ENCODE measurements at regions not wholly inside any gene's neighbourhood (a gene's known extent, or its start where the extent isn't known, plus 50 kb on each side); places are given as distances from the start of the nearest gene placed in this dataset.

GRCh38 chr12:60630796-60631195, 1035.0 kb downstream of the SLC16A7 start:
- Histone ChIP-seq H3K4me3 (ENCODE audit: low read length in 2 of 2) (no peak overlapping the region), H3K36me3 (ENCODE audit: control insufficient read depth in 2 of 2, insufficient read depth in 2 of 2, low read length in 2 of 2) (no peaks in the 10 kb centered on the region), H3K4me1 (ENCODE audit: control insufficient read depth, insufficient read depth, low read length) (no peaks in the 10 kb centered on the region), H3K9me3 (ENCODE audit: control insufficient read depth in 2 of 2, low read length in 2 of 2) (no peaks in the 10 kb centered on the region), H3K27me3 (ENCODE audit: control insufficient read depth in 1 of 2, insufficient read depth in 2 of 2, low read length in 2 of 2) (no peaks in the 10 kb centered on the region), H3K9ac (ENCODE audit: low read length in 2 of 2) (no peak overlapping the region), H3K27ac (ENCODE audit: low read length) (no peak overlapping the region)

GRCh38 chr12:60644076-60644475, 1048.2 kb downstream of the SLC16A7 start:
- Histone ChIP-seq H3K4me3 (ENCODE audit: low read length in 2 of 2) (no peak overlapping the region), H3K9me3 (ENCODE audit: control insufficient read depth in 2 of 2, low read length in 2 of 2) (peaks cover 0 to 4% of the 10 kb centered on the region in 2 donors), H3K27me3 (ENCODE audit: control insufficient read depth in 1 of 2, insufficient read depth in 2 of 2, low read length in 2 of 2) (no peaks in the 10 kb centered on the region), H3K4me1 (ENCODE audit: control insufficient read depth, insufficient read depth, low read length) (no peaks in the 10 kb centered on the region), H3K27ac (ENCODE audit: low read length) (no peak overlapping the region), H3K9ac (ENCODE audit: low read length in 2 of 2) (no peak overlapping the region), H3K36me3 (ENCODE audit: control insufficient read depth in 2 of 2, insufficient read depth in 2 of 2, low read length in 2 of 2) (no peaks in the 10 kb centered on the region)

- Histone ChIP-seq H3K4me3 (ENCODE audit: low read length in 2 of 2) (no peak overlapping the region), H3K27me3 (ENCODE audit: control insufficient read depth in 1 of 2, insufficient read depth in 2 of 2, low read length in 2 of 2) (no peaks in the 10 kb centered on the region), H3K27ac (ENCODE audit: low read length) (no peak overlapping the region), H3K4me1 (ENCODE audit: control insufficient read depth, insufficient read depth, low read length) (no peaks in the 10 kb centered on the region), H3K36me3 (ENCODE audit: control insufficient read depth in 2 of 2, insufficient read depth in 2 of 2, low read length in 2 of 2) (no peaks in the 10 kb centered on the region), H3K9ac (ENCODE audit: low read length in 2 of 2) (no peak overlapping the region), H3K9me3 (ENCODE audit: control insufficient read depth in 2 of 2, low read length in 2 of 2) (no peaks in the 10 kb centered on the region)
These were observed 1071.1 kb downstream of the SLC16A7 start for GRCh38 chr12:60666895-60667294.

- no peaks in the 10 kb centered on the region for H3K9me3 ChIP-seq (ENCODE audit: control insufficient read depth in 2 of 2, low read length in 2 of 2)
- H3K36me3 ChIP-seq (ENCODE audit: control insufficient read depth in 2 of 2, insufficient read depth in 2 of 2, low read length in 2 of 2), result no peaks in the 10 kb centered on the region
- H3K27ac ChIP-seq (ENCODE audit: low read length), result no peak overlapping the region
- no peaks in the 10 kb centered on the region for H3K4me1 ChIP-seq (ENCODE audit: control insufficient read depth, insufficient read depth, low read length)
- no peak overlapping the region for H3K9ac ChIP-seq (ENCODE audit: low read length in 2 of 2)
- H3K4me3 ChIP-seq (ENCODE audit: low read length in 2 of 2), result no peak overlapping the region
- H3K27me3 ChIP-seq (ENCODE audit: control insufficient read depth in 1 of 2, insufficient read depth in 2 of 2, low read length in 2 of 2), result no peaks in the 10 kb centered on the region
These were observed 1077.1 kb downstream of the SLC16A7 start for GRCh38 chr12:60672949-60673348.

- H3K9ac ChIP-seq (ENCODE audit: low read length in 2 of 2), result no peak overlapping the region
- H3K36me3 ChIP-seq (ENCODE audit: control insufficient read depth in 2 of 2, insufficient read depth in 2 of 2, low read length in 2 of 2), result no peaks in the 10 kb centered on the region
- H3K9me3 ChIP-seq (ENCODE audit: control insufficient read depth in 2 of 2, low read length in 2 of 2), result peaks cover 0 to 4% of the 10 kb centered on the region in 2 donors
- H3K4me1 ChIP-seq (ENCODE audit: control insufficient read depth, insufficient read depth, low read length), result no peaks in the 10 kb centered on the region
- H3K27me3 ChIP-seq (ENCODE audit: control insufficient read depth in 1 of 2, insufficient read depth in 2 of 2, low read length in 2 of 2), result no peaks in the 10 kb centered on the region
- H3K4me3 ChIP-seq (ENCODE audit: low read length in 2 of 2), result no peak overlapping the region
- no peak overlapping the region for H3K27ac ChIP-seq (ENCODE audit: low read length)
These were observed 1089.3 kb downstream of the SLC16A7 start for GRCh38 chr12:60684988-60685655.

- Histone ChIP-seq H3K27me3 (ENCODE audit: control insufficient read depth in 1 of 2, insufficient read depth in 2 of 2, low read length in 2 of 2) (no peaks in the 10 kb centered on the region), H3K9me3 (ENCODE audit: control insufficient read depth in 2 of 2, low read length in 2 of 2) (peaks cover 0 to 4% of the 10 kb centered on the region in 2 donors), H3K4me3 (ENCODE audit: low read length in 2 of 2) (no peak overlapping the region), H3K36me3 (ENCODE audit: control insufficient read depth in 2 of 2, insufficient read depth in 2 of 2, low read length in 2 of 2) (no peaks in the 10 kb centered on the region), H3K27ac (ENCODE audit: low read length) (no peak overlapping the region), H3K4me1 (ENCODE audit: control insufficient read depth, insufficient read depth, low read length) (no peaks in the 10 kb centered on the region), H3K9ac (ENCODE audit: low read length in 2 of 2) (no peak overlapping the region)
These were observed 1093.3 kb downstream of the SLC16A7 start for GRCh38 chr12:60689137-60689536.

- Histone ChIP-seq H3K9me3 (ENCODE audit: control insufficient read depth in 2 of 2, low read length in 2 of 2) (peaks cover 0 to 4% of the 10 kb centered on the region in 2 donors), H3K27ac (ENCODE audit: low read length) (no peak overlapping the region), H3K9ac (ENCODE audit: low read length in 2 of 2) (no peak overlapping the region), H3K36me3 (ENCODE audit: control insufficient read depth in 2 of 2, insufficient read depth in 2 of 2, low read length in 2 of 2) (no peaks in the 10 kb centered on the region), H3K4me3 (ENCODE audit: low read length in 2 of 2) (no peak overlapping the region), H3K4me1 (ENCODE audit: control insufficient read depth, insufficient read depth, low read length) (no peaks in the 10 kb centered on the region), H3K27me3 (ENCODE audit: control insufficient read depth in 1 of 2, insufficient read depth in 2 of 2, low read length in 2 of 2) (no peaks in the 10 kb centered on the region)
These were observed 1097.3 kb downstream of the SLC16A7 start for GRCh38 chr12:60693019-60693626.

GRCh38 chr12:60704171-60704914, 1108.5 kb downstream of the SLC16A7 start:
- no peak overlapping the region for H3K9ac ChIP-seq (ENCODE audit: low read length in 2 of 2)
- no peaks in the 10 kb centered on the region for H3K36me3 ChIP-seq (ENCODE audit: control insufficient read depth in 2 of 2, insufficient read depth in 2 of 2, low read length in 2 of 2)
- no peaks in the 10 kb centered on the region for H3K9me3 ChIP-seq (ENCODE audit: control insufficient read depth in 2 of 2, low read length in 2 of 2)
- H3K27me3 ChIP-seq (ENCODE audit: control insufficient read depth in 1 of 2, insufficient read depth in 2 of 2, low read length in 2 of 2), result no peaks in the 10 kb centered on the region
- H3K4me1 ChIP-seq (ENCODE audit: control insufficient read depth, insufficient read depth, low read length), result no peaks in the 10 kb centered on the region
- H3K27ac ChIP-seq (ENCODE audit: low read length), result no peak overlapping the region
- no peak overlapping the region for H3K4me3 ChIP-seq (ENCODE audit: low read length in 2 of 2)

- Histone ChIP-seq H3K4me1 (ENCODE audit: control insufficient read depth, insufficient read depth, low read length) (no peaks in the 10 kb centered on the region), H3K36me3 (ENCODE audit: control insufficient read depth in 2 of 2, insufficient read depth in 2 of 2, low read length in 2 of 2) (no peaks in the 10 kb centered on the region), H3K27me3 (ENCODE audit: control insufficient read depth in 1 of 2, insufficient read depth in 2 of 2, low read length in 2 of 2) (no peaks in the 10 kb centered on the region), H3K9me3 (ENCODE audit: control insufficient read depth in 2 of 2, low read length in 2 of 2) (no peaks in the 10 kb centered on the region), H3K9ac (ENCODE audit: low read length in 2 of 2) (no peak overlapping the region), H3K4me3 (ENCODE audit: low read length in 2 of 2) (no peak overlapping the region), H3K27ac (ENCODE audit: low read length) (no peak overlapping the region)
These were observed 1114.4 kb downstream of the SLC16A7 start for GRCh38 chr12:60710246-60710645.

- Histone ChIP-seq H3K4me1 (ENCODE audit: control insufficient read depth, insufficient read depth, low read length) (no peaks in the 10 kb centered on the region), H3K27ac (ENCODE audit: low read length) (no peak overlapping the region), H3K9me3 (ENCODE audit: control insufficient read depth in 2 of 2, low read length in 2 of 2) (no peaks in the 10 kb centered on the region), H3K9ac (ENCODE audit: low read length in 2 of 2) (no peak overlapping the region), H3K4me3 (ENCODE audit: low read length in 2 of 2) (no peak overlapping the region), H3K27me3 (ENCODE audit: control insufficient read depth in 1 of 2, insufficient read depth in 2 of 2, low read length in 2 of 2) (no peaks in the 10 kb centered on the region), H3K36me3 (ENCODE audit: control insufficient read depth in 2 of 2, insufficient read depth in 2 of 2, low read length in 2 of 2) (no peaks in the 10 kb centered on the region)
These were observed 1118.5 kb downstream of the SLC16A7 start for GRCh38 chr12:60714141-60714900.

Data from stomach smooth muscle (tissue), 2 donors.